H1 (cell line): ENCODE measurements at regions not wholly inside any gene's neighbourhood (a gene's known extent, or its start where the extent isn't known, plus 50 kb on each side); places are given as distances from the start of the nearest gene placed in this dataset.

Experiments
- BCL11A ChIP-seq, 2 experiments: IDR thresholded peaks; one replicate each; pipeline ENCODE4 v1.6.1; 2011; ENCODE audit warnings: low read depth in 2 of 2, low read length in 2 of 2, mild to moderate bottlenecking in 2 of 2
- EGR1 ChIP-seq: IDR thresholded peaks from 2 replicates; pipeline ENCODE4 v1.6.1; 2011; ENCODE audit warnings: low read depth, low read length, borderline replicate concordance
- EP300 ChIP-seq, 2 experiments: IDR thresholded peaks; 1 replicate in 1 of 2; 2 replicates in 1 of 2; pipeline ENCODE4 v1.6.1; 2011 to 2012; ENCODE audit warnings: low read depth in 2 of 2, low read length in 2 of 2, mild to moderate bottlenecking in 2 of 2, borderline replicate concordance in 1 of 2, inconsistent platforms in 1 of 2, moderate library complexity in 1 of 2
- POLR2A ChIP-seq, 2 experiments: IDR thresholded peaks; 1 replicate in 1 of 2; 2 replicates in 1 of 2; pipeline ENCODE4 v1.6.1; 2011; ENCODE audit warnings: low read depth in 2 of 2, low read length in 2 of 2, mild to moderate bottlenecking in 2 of 2; ENCODE audit errors: control extremely low read depth in 1 of 2
- POLR2AphosphoS5 ChIP-seq: IDR thresholded peaks from 2 replicates; pipeline ENCODE4 v1.6.1; 2011; ENCODE audit warnings: low read depth, low read length
- RAD21 ChIP-seq, 2 experiments: IDR thresholded peaks in 1 of 2; conservative IDR thresholded peaks in 1 of 2; 2 replicates each; pipeline ENCODE4 v1.6.1; 2011; ENCODE audit warnings: low read depth in 2 of 2, low read length in 2 of 2, improper control_type of control experiment in 1 of 2, inconsistent platforms in 1 of 2, mild to moderate bottlenecking in 1 of 2, moderate library complexity in 1 of 2
- RFX5 ChIP-seq: IDR thresholded peaks from 2 replicates; pipeline ENCODE4 v1.6.1; 2011; ENCODE audit warnings: low read depth, low read length, improper control_type of control experiment, borderline replicate concordance
- SP2 ChIP-seq: IDR thresholded peaks from 2 replicates; pipeline ENCODE4 v1.6.1; 2012; ENCODE audit warnings: mild to moderate bottlenecking, low read length, inconsistent platforms
- SRF ChIP-seq: IDR thresholded peaks from 2 replicates; pipeline ENCODE4 v1.6.1; 2011; ENCODE audit warnings: mild to moderate bottlenecking, low read depth, low read length, moderate library complexity
- SUZ12 ChIP-seq: fragments of 200-600 bp; sonication (generic); IDR thresholded peaks from 2 replicates; pipeline ENCODE4 v1.6.1; 2012; ENCODE audit warnings: mild to moderate bottlenecking, inconsistent platforms, low read length, moderate library complexity, mixed read lengths
- YY1 ChIP-seq: IDR thresholded peaks from 2 replicates; pipeline ENCODE4 v1.6.1; 2011; ENCODE audit warnings: low read depth, mild to moderate bottlenecking, low read length
- TF ChIP-seq, protein P1 (sequence below): IDR thresholded peaks from 2 replicates; pipeline ENCODE4 v1.6.1; 2012; ENCODE audit warnings: inconsistent platforms
- TF ChIP-seq, protein P2 (sequence below), 3 experiments: IDR thresholded peaks; 1 replicate in 2 of 3; 2 replicates in 1 of 3; pipeline versions ENCODE4 v1.5.1 to v1.6.1; 2011; ENCODE audit warnings: low read length in 3 of 3, mild to moderate bottlenecking in 3 of 3, inconsistent platforms in 2 of 3, low read depth in 1 of 3, moderate library complexity in 1 of 3; ENCODE audit not compliant: insufficient read depth in 1 of 3; ENCODE audit errors: control extremely low read depth in 1 of 3
- TF ChIP-seq, protein P3 (sequence below): IDR thresholded peaks from 2 replicates; pipeline ENCODE4 v1.6.1; 2011; ENCODE audit warnings: low read length, improper control_type of control experiment

- TF ChIP-seq, protein P1, sequence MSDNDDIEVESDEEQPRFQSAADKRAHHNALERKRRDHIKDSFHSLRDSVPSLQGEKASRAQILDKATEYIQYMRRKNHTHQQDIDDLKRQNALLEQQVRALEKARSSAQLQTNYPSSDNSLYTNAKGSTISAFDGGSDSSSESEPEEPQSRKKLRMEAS: no peak
- TF ChIP-seq, protein P2, sequence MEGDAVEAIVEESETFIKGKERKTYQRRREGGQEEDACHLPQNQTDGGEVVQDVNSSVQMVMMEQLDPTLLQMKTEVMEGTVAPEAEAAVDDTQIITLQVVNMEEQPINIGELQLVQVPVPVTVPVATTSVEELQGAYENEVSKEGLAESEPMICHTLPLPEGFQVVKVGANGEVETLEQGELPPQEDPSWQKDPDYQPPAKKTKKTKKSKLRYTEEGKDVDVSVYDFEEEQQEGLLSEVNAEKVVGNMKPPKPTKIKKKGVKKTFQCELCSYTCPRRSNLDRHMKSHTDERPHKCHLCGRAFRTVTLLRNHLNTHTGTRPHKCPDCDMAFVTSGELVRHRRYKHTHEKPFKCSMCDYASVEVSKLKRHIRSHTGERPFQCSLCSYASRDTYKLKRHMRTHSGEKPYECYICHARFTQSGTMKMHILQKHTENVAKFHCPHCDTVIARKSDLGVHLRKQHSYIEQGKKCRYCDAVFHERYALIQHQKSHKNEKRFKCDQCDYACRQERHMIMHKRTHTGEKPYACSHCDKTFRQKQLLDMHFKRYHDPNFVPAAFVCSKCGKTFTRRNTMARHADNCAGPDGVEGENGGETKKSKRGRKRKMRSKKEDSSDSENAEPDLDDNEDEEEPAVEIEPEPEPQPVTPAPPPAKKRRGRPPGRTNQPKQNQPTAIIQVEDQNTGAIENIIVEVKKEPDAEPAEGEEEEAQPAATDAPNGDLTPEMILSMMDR (IDR thresholded peaks at IDR 0.05; ENCODE audit: control extremely low read depth in 1 of 3, insufficient read depth in 1 of 3, low read depth in 1 of 3, low read length in 3 of 3): no peak
- TF ChIP-seq, protein P3, sequence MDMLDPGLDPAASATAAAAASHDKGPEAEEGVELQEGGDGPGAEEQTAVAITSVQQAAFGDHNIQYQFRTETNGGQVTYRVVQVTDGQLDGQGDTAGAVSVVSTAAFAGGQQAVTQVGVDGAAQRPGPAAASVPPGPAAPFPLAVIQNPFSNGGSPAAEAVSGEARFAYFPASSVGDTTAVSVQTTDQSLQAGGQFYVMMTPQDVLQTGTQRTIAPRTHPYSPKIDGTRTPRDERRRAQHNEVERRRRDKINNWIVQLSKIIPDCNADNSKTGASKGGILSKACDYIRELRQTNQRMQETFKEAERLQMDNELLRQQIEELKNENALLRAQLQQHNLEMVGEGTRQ: no peak
- TF ChIP-seq EGR1 (no peak), YY1 (no peak), BCL11A (IDR thresholded peaks at IDR 0.05; ENCODE audit: low read depth in 2 of 2, low read length in 2 of 2) (no peak), EP300 (IDR thresholded peaks at IDR 0.05; ENCODE audit: borderline replicate concordance in 1 of 2, low read depth in 2 of 2, low read length in 2 of 2) (no peak), SRF (no peak), POLR2A (IDR thresholded peaks at IDR 0.05; ENCODE audit: control extremely low read depth in 1 of 2, low read depth in 2 of 2, low read length in 2 of 2) (no peak), RAD21 (IDR thresholded peaks at IDR 0.05 in 1 of 2, conservative IDR thresholded peaks at IDR 0.05 in 1 of 2; ENCODE audit: low read depth in 2 of 2, low read length in 2 of 2) (no peak), SUZ12 (no peak), SP2 (no peak), POLR2AphosphoS5 (no peak), RFX5 (no peak)
These were observed 910.1 kb downstream of the GALC start for GRCh38 chr14:87082917-87083316.
